Astrocyte (in vitro differentiated cells and primary cell): ENCODE measurements at regions not wholly inside any gene's neighbourhood (a gene's known extent, or its start where the extent isn't known, plus 50 kb on each side); places are given as distances from the start of the nearest gene placed in this dataset.

ENCODE experiments used
- DNase-seq: peaks from one replicate; pipeline ENCODE4 v3.0.0-alpha.2; 2010; ENCODE audit warnings: low read depth
- FAIRE-seq: peaks from 2 replicates; lab custom pipeline; 2011; peaks lifted over from hg19 to GRCh38; lab: Jason Lieb, UNC
- H2AFZ ChIP-seq: 2 replicates; pipeline ENCODE4 v1.6.0; 2012; ENCODE audit warnings: low read depth, low read length, inconsistent platforms
- H3K27ac ChIP-seq: 2 replicates; pipeline ENCODE4 v1.5.1; 2011; ENCODE audit warnings: low read depth, low read length, inconsistent platforms
- H3K27me3 ChIP-seq: 2 replicates; pipeline ENCODE4 v1.6.0; 2011; ENCODE audit warnings: low read length, inconsistent platforms; ENCODE audit not compliant: insufficient read depth
- H3K36me3 ChIP-seq: 2 replicates; pipeline ENCODE4 v1.5.1; 2011; ENCODE audit warnings: low read length, inconsistent platforms; ENCODE audit not compliant: insufficient read depth
- H3K4me1 ChIP-seq: 2 replicates; pipeline ENCODE4 v1.5.1; 2011; ENCODE audit warnings: low read length, inconsistent platforms; ENCODE audit not compliant: insufficient read depth
- H3K4me2 ChIP-seq: 2 replicates; pipeline ENCODE4 v1.6.0; 2012; ENCODE audit warnings: low read length, inconsistent platforms
- H3K4me3 ChIP-seq: 2 replicates; pipeline ENCODE4 v1.5.1; 2011; ENCODE audit warnings: low read depth, mild to moderate bottlenecking, low read length, inconsistent platforms; ENCODE audit not compliant: insufficient read depth
- H3K79me2 ChIP-seq: 2 replicates; pipeline ENCODE4 v1.6.0; 2012; ENCODE audit warnings: mild to moderate bottlenecking, low read length, inconsistent platforms; ENCODE audit not compliant: insufficient read depth
- H3K9ac ChIP-seq: 2 replicates; pipeline ENCODE4 v1.6.0; 2012; ENCODE audit warnings: mild to moderate bottlenecking, low read length, inconsistent platforms
- H3K9me3 ChIP-seq: 2 replicates; pipeline ENCODE4 v1.5.1; 2012; ENCODE audit warnings: low read depth, mild to moderate bottlenecking, low read length, inconsistent platforms; ENCODE audit not compliant: insufficient read depth
- H4K20me1 ChIP-seq: 2 replicates; pipeline ENCODE4 v1.6.0; 2012; ENCODE audit warnings: low read length, inconsistent platforms; ENCODE audit not compliant: insufficient read depth
- H3K27ac Mint-ChIP-seq: one replicate; pipeline ENCODE4 v1.8.0; 2021; ENCODE audit warnings: mild to moderate bottlenecking, mixed read lengths; ENCODE audit not compliant: unreplicated experiment
- H3K27me3 Mint-ChIP-seq: one replicate; pipeline ENCODE4 v1.8.0; 2021; ENCODE audit warnings: low read depth, mixed read lengths; ENCODE audit not compliant: unreplicated experiment
- H3K36me3 Mint-ChIP-seq: one replicate; pipeline ENCODE4 v1.8.0; 2021; ENCODE audit warnings: low read depth, mixed read lengths; ENCODE audit not compliant: unreplicated experiment
- H3K4me1 Mint-ChIP-seq: one replicate; pipeline ENCODE4 v1.8.0; 2021; ENCODE audit warnings: low read depth, mixed read lengths; ENCODE audit not compliant: unreplicated experiment
- H3K4me3 Mint-ChIP-seq: one replicate; pipeline ENCODE4 v1.8.0; 2021; ENCODE audit warnings: mild to moderate bottlenecking, moderate library complexity, mixed read lengths; ENCODE audit not compliant: unreplicated experiment
- H3K9me3 Mint-ChIP-seq: one replicate; pipeline ENCODE4 v1.8.0; 2021; ENCODE audit warnings: mild to moderate bottlenecking, mixed read lengths; ENCODE audit not compliant: unreplicated experiment
- EZH2 ChIP-seq: IDR thresholded peaks from 2 replicates; pipeline ENCODE4 v1.6.1; 2012; ENCODE audit warnings: mild to moderate bottlenecking, low read length, inconsistent platforms; ENCODE audit not compliant: insufficient read depth
- TF ChIP-seq, protein P1 (sequence below): IDR thresholded peaks from 2 replicates; pipeline ENCODE4 v1.5.1; 2011; ENCODE audit warnings: low read depth, mild to moderate bottlenecking, inconsistent platforms, low read length, moderate library complexity; ENCODE audit not compliant: insufficient read depth

- no peak overlapping the region for H3K4me3 ChIP-seq
- no peaks in the 10 kb centered on the region for H3K79me2 ChIP-seq
- Mint-ChIP-seq H3K27me3 (peaks cover 22% of the 10 kb centered on the region), H3K4me1 (no peaks in the 10 kb centered on the region), H3K27ac (no peak overlapping the region), H3K4me3 (no peak overlapping the region), H3K9me3 (peaks cover 7% of the 10 kb centered on the region), H3K36me3 (no peaks in the 10 kb centered on the region)
- DNase-seq (no peak), FAIRE-seq (no peak)
- no peak overlapping the region for H3K4me2 ChIP-seq
- no peak overlapping the region for H3K27ac ChIP-seq
- H3K4me1 ChIP-seq, result no peaks in the 10 kb centered on the region
- no peaks in the 10 kb centered on the region for H4K20me1 ChIP-seq
- H3K27me3 ChIP-seq, result peaks cover 2% of the 10 kb centered on the region
- H2AFZ ChIP-seq, result no peak overlapping the region
- TF ChIP-seq, protein P1, sequence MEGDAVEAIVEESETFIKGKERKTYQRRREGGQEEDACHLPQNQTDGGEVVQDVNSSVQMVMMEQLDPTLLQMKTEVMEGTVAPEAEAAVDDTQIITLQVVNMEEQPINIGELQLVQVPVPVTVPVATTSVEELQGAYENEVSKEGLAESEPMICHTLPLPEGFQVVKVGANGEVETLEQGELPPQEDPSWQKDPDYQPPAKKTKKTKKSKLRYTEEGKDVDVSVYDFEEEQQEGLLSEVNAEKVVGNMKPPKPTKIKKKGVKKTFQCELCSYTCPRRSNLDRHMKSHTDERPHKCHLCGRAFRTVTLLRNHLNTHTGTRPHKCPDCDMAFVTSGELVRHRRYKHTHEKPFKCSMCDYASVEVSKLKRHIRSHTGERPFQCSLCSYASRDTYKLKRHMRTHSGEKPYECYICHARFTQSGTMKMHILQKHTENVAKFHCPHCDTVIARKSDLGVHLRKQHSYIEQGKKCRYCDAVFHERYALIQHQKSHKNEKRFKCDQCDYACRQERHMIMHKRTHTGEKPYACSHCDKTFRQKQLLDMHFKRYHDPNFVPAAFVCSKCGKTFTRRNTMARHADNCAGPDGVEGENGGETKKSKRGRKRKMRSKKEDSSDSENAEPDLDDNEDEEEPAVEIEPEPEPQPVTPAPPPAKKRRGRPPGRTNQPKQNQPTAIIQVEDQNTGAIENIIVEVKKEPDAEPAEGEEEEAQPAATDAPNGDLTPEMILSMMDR, result no peak
- no peak for TF ChIP-seq EZH2
- no peak overlapping the region for H3K9ac ChIP-seq
- no peaks in the 10 kb centered on the region for H3K36me3 ChIP-seq
- no peaks in the 10 kb centered on the region for H3K9me3 ChIP-seq
These were observed 141.6 kb downstream of the BUD13 start for GRCh38 chr11:116631201-116631600.

- Mint-ChIP-seq H3K27ac (no peak overlapping the region), H3K27me3 (peaks cover 29% of the 10 kb centered on the region), H3K36me3 (no peaks in the 10 kb centered on the region), H3K9me3 (no peaks in the 10 kb centered on the region), H3K4me1 (no peaks in the 10 kb centered on the region), H3K4me3 (no peak overlapping the region)
- Histone ChIP-seq H2AFZ (no peak overlapping the region), H3K9me3 (peaks cover 3% of the 10 kb centered on the region), H3K36me3 (no peaks in the 10 kb centered on the region), H3K27me3 (no peaks in the 10 kb centered on the region), H3K27ac (no peak overlapping the region), H4K20me1 (no peaks in the 10 kb centered on the region), H3K9ac (no peak overlapping the region), H3K4me3 (no peak overlapping the region), H3K4me2 (no peak overlapping the region), H3K79me2 (no peaks in the 10 kb centered on the region), H3K4me1 (no peaks in the 10 kb centered on the region)
- DNase-seq (no peak), FAIRE-seq (no peak)
- TF ChIP-seq, protein P1, result no peak
- TF ChIP-seq EZH2, result no peak
These were observed 154.3 kb downstream of the BUD13 start for GRCh38 chr11:116618461-116618860.

GRCh38 chr11:116615211-116615865, 157.4 kb downstream of the BUD13 start:
- H3K27me3 ChIP-seq, result peaks cover 2% of the 10 kb centered on the region
- H3K27ac ChIP-seq, result no peak overlapping the region
- DNase-seq (no peak), FAIRE-seq (no peak)
- no peaks in the 10 kb centered on the region for H3K4me1 ChIP-seq
- no peaks in the 10 kb centered on the region for H3K36me3 Mint-ChIP-seq
- H3K27ac Mint-ChIP-seq, result no peak overlapping the region
- H3K9me3 Mint-ChIP-seq, result peaks cover 2% of the 10 kb centered on the region
- H4K20me1 ChIP-seq, result no peaks in the 10 kb centered on the region
- peaks cover 54% of the 10 kb centered on the region for H3K27me3 Mint-ChIP-seq
- no peak overlapping the region for H3K4me2 ChIP-seq
- H3K9me3 ChIP-seq, result no peaks in the 10 kb centered on the region
- H3K79me2 ChIP-seq, result no peaks in the 10 kb centered on the region
- no peaks in the 10 kb centered on the region for H3K4me1 Mint-ChIP-seq
- H3K4me3 Mint-ChIP-seq, result no peak overlapping the region
- H2AFZ ChIP-seq, result no peak overlapping the region
- H3K36me3 ChIP-seq, result no peaks in the 10 kb centered on the region
- H3K4me3 ChIP-seq, result no peak overlapping the region
- TF ChIP-seq EZH2, result no peak
- TF ChIP-seq, protein P1, result no peak
- no peak overlapping the region for H3K9ac ChIP-seq
